B cell (primary cell): ENCODE measurements at regions not wholly inside any gene's neighbourhood (a gene's known extent, or its start where the extent isn't known, plus 50 kb on each side); places are given as distances from the start of the nearest gene placed in this dataset.

Source experiments
- ATAC-seq: fragments of 200-7000 bp; cut with Tn5 transposase; one replicate; pipeline ENCODE4 v1.10.0; 2021; ENCODE audit warnings: low read depth, mild to moderate bottlenecking, moderate number of reproducible peaks, moderate library complexity
- CTCF ChIA-PET: fragments of 350-600 bp; sonication (Branson Sonifier 250); formaldehyde crosslinking; loops from one replicate; lab custom pipeline; 2021; ENCODE audit warnings: antibody characterized with exemption, inconsistent platforms; lab: Charles Lee
- POLR2A ChIA-PET: fragments of 350-600 bp; sonication (Branson Sonifier 250); formaldehyde crosslinking; loops from one replicate; lab custom pipeline; 2021; ENCODE audit warnings: antibody characterized with exemption; lab: Charles Lee
- DNase-seq: peaks from one replicate; pipeline ENCODE4 v3.0.0; 2013
- H2AFZ ChIP-seq: 2 replicates; pipeline ENCODE4 v1.6.1; 2012; ENCODE audit warnings: mild to moderate bottlenecking, low read depth, low read length; ENCODE audit not compliant: insufficient read depth, poor library complexity, severe bottlenecking
- H3K27ac ChIP-seq, 2 donors: 1 replicate in 1 of 2; 2 replicates in 1 of 2; pipeline ENCODE4 v1.5.1; 2012 to 2013; ENCODE audit warnings: low read length in 2 of 2, mild to moderate bottlenecking in 2 of 2, moderate library complexity in 1 of 2
- H3K27me3 ChIP-seq, 4 experiments: fragments of 200-600 bp in 1 of 4; sonication (generic) in 1 of 4; replicated peaks in 1 of 4; 1 replicate in 2 of 4; 2 replicates in 2 of 4; pipeline versions ENCODE4 v1.6.1 to v1.7.0; 2013 to 2016; ENCODE audit warnings: low read length in 3 of 4, mild to moderate bottlenecking in 2 of 4, mixed read lengths in 1 of 4, moderate library complexity in 1 of 4; ENCODE audit not compliant: insufficient read depth in 4 of 4, control insufficient read depth in 3 of 4; ENCODE audit errors: control extremely low read depth in 1 of 4
- H3K36me3 ChIP-seq, 2 experiments: replicated peaks in 1 of 2; 1 replicate in 1 of 2; 2 replicates in 1 of 2; pipeline versions ENCODE4 v1.6.1 to v1.7.1; 2013; ENCODE audit warnings: low read length in 1 of 2; ENCODE audit not compliant: insufficient read depth in 2 of 2, control insufficient read depth in 1 of 2; ENCODE audit errors: control extremely low read depth in 1 of 2, extremely low read depth in 1 of 2
- H3K4me1 ChIP-seq, 2 donors: fragments of 200-600 bp in 1 of 2; sonication (generic) in 1 of 2; 1 replicate in 1 of 2; 2 replicates in 1 of 2; pipeline versions ENCODE4 v1.5.1 to v1.6.1; 2013 to 2017; ENCODE audit warnings: low read length in 2 of 2; ENCODE audit not compliant: control insufficient read depth in 2 of 2, insufficient read depth in 2 of 2
- H3K4me2 ChIP-seq: replicated peaks from 2 replicates; pipeline ENCODE3; 2012; ENCODE audit warnings: mild to moderate bottlenecking, low read depth, low read length; ENCODE audit not compliant: poor library complexity, severe bottlenecking
- H3K4me3 ChIP-seq, 5 experiments: fragments of 200-600 bp in 1 of 5; sonication (generic) in 1 of 5; 1 replicate in 3 of 5; 2 replicates in 2 of 5; pipeline versions ENCODE4 v1.5.1 to v1.7.0; 2011 to 2016; ENCODE audit warnings: low read length in 4 of 5, mild to moderate bottlenecking in 4 of 5, low read depth in 2 of 5, control low read depth in 1 of 5, moderate library complexity in 1 of 5; ENCODE audit not compliant: insufficient read depth in 1 of 5; ENCODE audit errors: control extremely low read depth in 1 of 5, extremely low read depth in 1 of 5
- H3K79me2 ChIP-seq: fragments of 200-600 bp; sonication (generic); one replicate; pipeline ENCODE4 v1.6.0; 2016; ENCODE audit warnings: low read length; ENCODE audit not compliant: control insufficient read depth, insufficient read depth
- H3K9ac ChIP-seq: fragments of 200-600 bp; sonication (generic); 2 replicates; pipeline ENCODE4 v1.6.1; 2017; ENCODE audit warnings: mild to moderate bottlenecking, low read length, moderate library complexity
- H3K9me3 ChIP-seq, 3 donors: one replicate each; pipeline versions ENCODE4 v1.6.1 to v1.7.1; 2013; ENCODE audit warnings: low read length in 2 of 3; ENCODE audit not compliant: control insufficient read depth in 2 of 3, insufficient read depth in 1 of 3; ENCODE audit errors: control extremely low read depth in 1 of 3
- H4K20me1 ChIP-seq: 2 replicates; pipeline ENCODE4 v1.6.0; 2012; ENCODE audit warnings: mild to moderate bottlenecking, low read length; ENCODE audit not compliant: insufficient read depth, control insufficient read depth, poor library complexity, severe bottlenecking
- H3K27ac Mint-ChIP-seq: one replicate; pipeline ENCODE4 v1.8.0; 2021; ENCODE audit warnings: mixed read lengths
- H3K27me3 Mint-ChIP-seq: one replicate; pipeline ENCODE4 v1.8.0; 2021; ENCODE audit warnings: mixed read lengths
- H3K4me1 Mint-ChIP-seq: one replicate; pipeline ENCODE4 v1.8.0; 2021; ENCODE audit warnings: mixed read lengths
- H3K4me3 Mint-ChIP-seq: one replicate; pipeline ENCODE4 v1.8.0; 2021; ENCODE audit warnings: mixed read lengths
- H3K9me3 Mint-ChIP-seq: one replicate; pipeline ENCODE4 v1.8.0; 2022; ENCODE audit warnings: mixed read lengths; ENCODE audit not compliant: insufficient read depth
- CTCF ChIP-seq: fragments of 200-600 bp; IDR thresholded peaks from one replicate; pipeline ENCODE4 v1.8.0; 2022; ENCODE audit warnings: antibody characterized with exemption, mild to moderate bottlenecking
- EZH2 ChIP-seq: IDR thresholded peaks from 2 replicates; pipeline ENCODE4 v1.6.1; 2012; ENCODE audit warnings: borderline replicate concordance, low read depth, mild to moderate bottlenecking, moderate library complexity, low read length; ENCODE audit not compliant: insufficient read depth, poor library complexity, severe bottlenecking
- intact Hi-C: fragments of 100-400 bp; cut with micrococcal nuclease; formaldehyde crosslinking; loops from one replicate; pipeline ENCODE4 v1.10.0; 2022

- no peak for ATAC-seq
- no peak overlapping the region for H3K4me2 ChIP-seq
Measured at GRCh38 chr6:164887660-164888059, 421.7 kb downstream of the C6orf118 start.

GRCh38 chr6:164882236-164882635 is 427.2 kb downstream of the C6orf118 start:
- H3K9me3 Mint-ChIP-seq: peaks cover 2% of the 10 kb centered on the region

More at GRCh38 chr6:164887660-164888059, 421.7 kb downstream of the C6orf118 start:
- Histone ChIP-seq H3K9me3 (no peaks in the 10 kb centered on the region), H3K4me1 (no peaks in the 10 kb centered on the region), H3K27me3 (no peaks in the 10 kb centered on the region), H3K27ac (no peak overlapping the region), H2AFZ (no peak overlapping the region), H3K36me3 (no peaks in the 10 kb centered on the region), H4K20me1 (no peaks in the 10 kb centered on the region), H3K79me2 (no peaks in the 10 kb centered on the region), H3K4me3 (no peak overlapping the region), H3K9ac (no peak overlapping the region)
- TF ChIP-seq CTCF: no peak
- TF ChIP-seq EZH2: no peak
- ChIA-PET POLR2A (no interaction called here), CTCF (no interaction called here)
- DNase-seq: no peak
- intact Hi-C loops: no loop called here
- H3K4me1 Mint-ChIP-seq: no peaks in the 10 kb centered on the region
- H3K27me3 Mint-ChIP-seq: no peaks in the 10 kb centered on the region
- no peak overlapping the region for H3K27ac Mint-ChIP-seq
- no peak overlapping the region for H3K4me3 Mint-ChIP-seq
- H3K9me3 Mint-ChIP-seq: peaks cover 3% of the 10 kb centered on the region

More at GRCh38 chr6:164882236-164882635, 427.2 kb downstream of the C6orf118 start:
- Histone ChIP-seq H3K4me2 (no peak overlapping the region), H3K36me3 (no peaks in the 10 kb centered on the region), H3K27me3 (no peaks in the 10 kb centered on the region), H3K27ac (no peak overlapping the region), H2AFZ (no peak overlapping the region), H3K79me2 (no peaks in the 10 kb centered on the region), H4K20me1 (no peaks in the 10 kb centered on the region), H3K9ac (no peak overlapping the region), H3K4me1 (no peaks in the 10 kb centered on the region), H3K9me3 (no peaks in the 10 kb centered on the region), H3K4me3 (no peak overlapping the region)
- CTCF ChIA-PET: no interaction called here
- TF ChIP-seq EZH2 (no peak), CTCF (no peak)
- DNase-seq (no peak), ATAC-seq (no peak)
- intact Hi-C loops: no loop called here
- Mint-ChIP-seq H3K4me1 (no peaks in the 10 kb centered on the region), H3K4me3 (no peak overlapping the region), H3K27ac (no peak overlapping the region), H3K27me3 (no peaks in the 10 kb centered on the region)
- POLR2A ChIA-PET: no interaction called here
